ENCODE measurements at regions not wholly inside any gene's neighbourhood (a gene's known extent, or its start where the extent isn't known, plus 50 kb on each side); places are given as distances from the start of the nearest gene placed in this dataset.

GRCh38 chr6:18795726-18796125 lies 408.6 kb downstream of the RNF144B start:
- intact Hi-C loops (cut with micrococcal nuclease): no loop called here
- no peak for ATAC-seq

More at GRCh38 chr6:18795726-18796125, 408.6 kb downstream of the RNF144B start:
- WGBS (ENCODE audit: insufficient coverage, low coverage, missing lambda C conversion rate): 1% methylated on average over 5 of the region's 5 CpGs
- no TSS peak for BruUV-seq (replicated peaks)
- DNase-seq (ENCODE audit: extremely low read depth in 1 of 4, low spot score in 3 of 4): no peak
- Histone ChIP-seq H3K36me3 (ENCODE audit: control insufficient read depth, insufficient read depth, low read length) (no peaks in the 10 kb centered on the region), H2AFZ (ENCODE audit: low read depth, low read length) (no peak overlapping the region), H3K9ac (ENCODE audit: insufficient read depth in 1 of 2, low read depth in 2 of 2, low read length in 2 of 2) (no peak overlapping the region), H3K4me1 (replicated peaks in 1 of 2; ENCODE audit: control insufficient read depth in 2 of 2, insufficient read depth in 2 of 2, low read length in 2 of 2) (no peaks in the 10 kb centered on the region), H3K9me1 (ENCODE audit: control insufficient read depth, insufficient read depth, low read length) (no peaks in the 10 kb centered on the region), H3K27me3 (ENCODE audit: control insufficient read depth in 2 of 2, insufficient read depth in 2 of 2, low read length in 2 of 2) (no peaks in the 10 kb centered on the region), H3K9me3 (replicated peaks; ENCODE audit: control insufficient read depth, insufficient read depth, low read depth, low read length) (peaks cover 3% of the 10 kb centered on the region), H3K79me2 (ENCODE audit: control insufficient read depth, insufficient read depth, low read length) (no peaks in the 10 kb centered on the region), H3K27ac (ENCODE audit: extremely low read depth, low read depth, low read length) (no peak overlapping the region), H3K4me2 (ENCODE audit: insufficient read depth, low read length) (no peak overlapping the region), H3K4me3 (no peak overlapping the region), H4K20me1 (replicated peaks; ENCODE audit: control insufficient read depth, insufficient read depth, low read length) (no peaks in the 10 kb centered on the region)
- no peak for FAIRE-seq
- CTCF ChIA-PET (ENCODE audit: low intra/inter-chr PET ratio): no interaction called here
- TF ChIP-seq L3MBTL2 (IDR thresholded peaks at IDR 0.05) (no peak), ZNF75A (CRISPR knock-in tag; IDR thresholded peaks at IDR 0.05) (no peak), ZNF253 (CRISPR knock-in tag; conservative IDR thresholded peaks at IDR 0.05) (no peak), JUN (IDR thresholded peaks at IDR 0.05; ENCODE audit: borderline replicate concordance, low read depth, low read length) (no peak), JUN (CRISPR knock-in tag; IDR thresholded peaks at IDR 0.05; ENCODE audit: borderline replicate concordance) (no peak), FOXA3 (CRISPR knock-in tag; conservative IDR thresholded peaks at IDR 0.05 in 1 of 2, IDR thresholded peaks at IDR 0.05 in 1 of 2) (no peak), CTCFL (IDR thresholded peaks at IDR 0.05; ENCODE audit: borderline replicate concordance, insufficient read depth, low read depth, low read length, poor library complexity, severe bottlenecking) (no peak)
- POLR2A ChIA-PET: no interaction called here
- in situ Hi-C loops (cut with MboI): no loop called here
